GM20431 (cell line): ENCODE measurements at regions not wholly inside any gene's neighbourhood (a gene's known extent, or its start where the extent isn't known, plus 50 kb on each side); places are given as distances from the start of the nearest gene placed in this dataset.
"Not testable (repeated sequence)": the region's sequence is repeated elsewhere in the genome, so short reads cannot be mapped to it uniquely, and the experiment has no call there.

ENCODE experiments used
- in situ Hi-C: fragments of 300-500 bp; cut with MseI, MboI; formaldehyde crosslinking; loops from one replicate; pipeline ENCODE4 v1.15.0; 2020; ENCODE audit warnings: low sequenced_read_pairs; ENCODE audit not compliant: unreplicated experiment

DNA sequence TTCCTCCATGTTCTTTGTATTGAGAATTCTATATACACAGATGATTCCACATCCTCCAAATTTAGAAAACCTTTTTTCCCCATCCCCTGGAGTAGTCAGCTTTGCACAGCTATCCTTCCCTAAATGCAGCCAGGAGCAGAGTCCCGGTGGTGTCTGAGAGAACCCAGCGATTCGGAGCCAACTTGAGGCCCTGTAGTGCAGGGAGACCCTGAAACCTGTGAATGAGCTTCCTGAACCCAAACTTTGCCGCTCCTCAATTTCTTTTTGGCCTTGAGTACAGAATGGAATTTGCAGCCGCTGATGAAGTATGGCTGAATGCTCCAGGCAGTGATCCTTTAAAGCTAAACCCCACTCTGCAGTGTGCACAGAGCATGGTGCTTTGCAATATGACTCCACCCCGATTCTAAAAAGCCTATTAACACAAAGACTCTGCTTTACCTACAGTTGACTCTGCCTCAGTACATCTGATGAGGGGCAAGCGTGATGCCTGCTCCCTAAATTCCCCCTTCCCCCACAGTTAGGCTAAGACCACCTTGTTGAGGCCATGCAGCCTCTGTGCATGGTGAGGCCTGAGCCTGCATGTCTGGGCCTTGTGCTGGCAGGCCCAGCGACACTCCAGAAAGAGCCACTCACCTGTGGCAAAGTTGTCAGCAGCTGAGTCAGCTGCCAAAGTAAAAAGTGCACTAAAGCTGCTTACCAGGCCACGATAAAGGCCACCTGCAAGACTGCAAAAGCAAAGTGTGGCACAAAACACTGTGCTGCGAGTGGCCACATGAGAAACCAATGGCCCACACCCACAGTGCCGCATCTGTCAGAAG, 82.1 kb downstream of the PLEKHG1 start:
- in situ Hi-C loops: no loop called here

DNA sequence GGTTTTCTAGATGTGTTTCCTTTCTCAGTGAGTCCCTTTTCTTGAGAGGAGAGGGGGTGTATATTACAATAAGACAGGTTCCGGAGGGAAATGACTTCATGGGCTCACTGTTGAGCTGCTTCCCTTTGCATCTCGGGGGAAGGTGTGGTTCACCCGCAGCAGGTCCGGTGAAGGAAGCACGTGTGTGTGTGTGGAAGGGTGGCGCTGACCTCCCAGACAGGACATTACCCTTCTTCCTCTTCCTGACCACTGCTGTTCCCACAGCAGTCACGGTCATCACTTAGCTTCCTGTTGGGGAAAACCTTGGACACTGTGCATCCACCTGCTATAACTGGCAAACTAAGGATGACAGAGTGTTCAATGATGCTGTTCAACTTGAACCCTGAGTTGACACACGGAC, 83.6 kb downstream of the PLEKHG1 start:
- in situ Hi-C loops: no loop called here

DNA sequence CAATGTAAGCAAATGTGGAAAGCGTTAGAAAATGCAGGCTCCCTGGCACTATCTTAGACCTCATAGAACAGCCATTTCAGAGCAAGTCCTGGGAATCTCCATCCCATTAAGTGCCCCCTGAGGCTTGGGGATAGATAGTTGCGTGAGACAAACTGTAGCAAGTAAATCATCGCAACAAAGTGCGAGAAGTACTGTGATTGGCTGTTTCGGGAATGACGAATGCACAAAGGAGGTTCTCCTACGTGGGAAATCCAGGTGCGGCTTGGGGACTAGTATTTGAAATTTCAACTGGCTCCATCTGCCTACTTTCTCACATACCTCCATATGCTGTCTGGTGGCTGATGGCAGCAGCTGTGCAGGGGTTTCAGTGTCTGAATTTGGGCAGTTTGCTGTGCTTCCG, 84.5 kb downstream of the PLEKHG1 start:
- in situ Hi-C loops: no loop called here

DNA sequence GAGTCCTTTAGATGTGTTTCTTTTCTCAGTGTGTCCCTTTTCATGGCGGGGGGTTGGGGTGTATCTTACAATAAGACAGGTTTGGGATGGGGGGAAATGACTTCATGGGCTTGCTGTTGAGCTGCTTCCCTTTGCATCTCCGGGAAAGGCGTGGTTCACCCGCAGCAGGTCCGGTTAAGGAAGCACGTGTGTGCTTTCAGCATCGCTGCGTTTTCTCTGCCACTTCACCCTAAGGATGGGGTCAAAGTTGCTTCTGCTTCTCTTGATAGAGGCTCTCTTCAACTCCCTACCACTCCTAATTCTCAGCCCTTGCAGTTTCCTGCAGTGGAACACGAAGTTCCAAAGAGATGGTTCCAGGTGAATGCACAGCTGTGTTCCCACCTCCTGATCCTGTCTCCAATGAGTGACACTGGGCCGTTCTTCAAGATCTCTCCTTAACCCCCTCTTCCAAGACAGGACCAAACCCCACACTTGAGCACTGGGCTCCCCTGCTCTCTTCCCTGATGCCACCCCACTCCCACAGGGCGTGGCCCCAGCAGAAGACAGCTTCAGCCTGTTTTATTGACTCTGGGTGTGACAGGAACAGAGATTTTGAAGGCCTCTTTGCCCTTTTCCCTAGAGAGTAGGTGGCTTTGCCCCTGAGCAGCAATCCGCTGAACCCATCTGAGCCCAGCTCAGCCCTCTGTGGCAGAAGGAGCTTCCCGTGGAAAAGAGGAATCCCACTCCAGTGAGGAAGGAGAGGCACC, 85.2 kb downstream of the PLEKHG1 start:
- in situ Hi-C loops: no loop called here

DNA sequence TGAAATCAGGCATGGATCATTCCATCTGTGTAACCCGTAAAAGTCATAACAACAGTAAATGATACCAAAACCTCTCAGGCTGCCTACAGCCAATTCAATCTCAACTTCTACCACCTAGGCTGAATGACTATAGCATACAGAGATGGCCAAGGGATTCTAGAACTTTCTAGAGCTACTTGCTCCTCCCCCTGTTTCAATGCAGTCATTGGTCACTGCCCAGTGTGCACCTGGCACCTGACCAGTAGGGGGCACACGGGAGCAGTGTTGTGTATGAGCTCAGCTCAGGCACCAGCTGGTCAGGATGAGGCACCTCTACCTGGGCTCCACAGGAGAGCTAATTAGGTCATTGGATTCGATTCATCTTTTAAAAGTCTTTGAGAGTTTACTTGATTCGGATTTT, 86.2 kb downstream of the PLEKHG1 start:
- in situ Hi-C loops: no loop called here

DNA sequence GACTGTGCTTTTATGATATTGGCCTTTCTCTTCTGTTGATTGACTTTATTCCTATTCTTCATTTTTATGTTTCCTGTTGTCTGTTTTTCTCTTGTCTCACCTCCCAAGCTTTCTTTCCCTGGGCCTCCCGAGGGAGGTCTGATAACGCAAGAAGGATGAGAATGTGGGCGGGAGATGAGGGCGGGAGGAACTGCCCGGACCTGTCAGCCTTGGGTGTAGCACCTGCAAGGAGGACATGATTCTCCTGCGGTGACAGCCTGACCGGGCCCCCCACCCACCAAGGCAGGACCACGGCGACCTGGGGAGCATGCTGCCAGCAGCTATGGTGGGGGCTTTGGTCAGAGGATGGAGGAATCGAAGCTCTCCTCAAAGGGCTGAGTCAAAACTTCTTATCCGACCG, 86.9 kb downstream of the PLEKHG1 start:
- in situ Hi-C loops: no loop called here

DNA sequence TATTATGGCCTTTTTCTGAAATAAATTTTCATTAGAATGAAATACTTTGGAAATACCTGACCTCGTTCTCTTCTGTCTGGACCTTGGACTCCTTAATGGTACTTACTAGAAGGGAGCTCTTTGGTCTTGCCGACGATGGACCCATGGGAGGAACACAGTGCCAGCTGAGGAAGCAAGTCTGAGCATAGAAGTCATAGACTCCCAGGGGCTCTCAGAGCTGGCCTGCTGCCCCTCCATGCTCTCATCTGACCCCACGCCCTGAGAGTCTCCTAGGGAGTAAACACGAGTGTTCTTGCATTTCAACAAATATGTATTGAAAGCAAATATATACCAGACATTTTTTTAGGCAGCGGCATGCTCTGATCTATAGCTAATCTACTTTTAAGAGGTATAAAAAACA, 87.8 kb downstream of the PLEKHG1 start:
- in situ Hi-C loops: no loop called here

DNA sequence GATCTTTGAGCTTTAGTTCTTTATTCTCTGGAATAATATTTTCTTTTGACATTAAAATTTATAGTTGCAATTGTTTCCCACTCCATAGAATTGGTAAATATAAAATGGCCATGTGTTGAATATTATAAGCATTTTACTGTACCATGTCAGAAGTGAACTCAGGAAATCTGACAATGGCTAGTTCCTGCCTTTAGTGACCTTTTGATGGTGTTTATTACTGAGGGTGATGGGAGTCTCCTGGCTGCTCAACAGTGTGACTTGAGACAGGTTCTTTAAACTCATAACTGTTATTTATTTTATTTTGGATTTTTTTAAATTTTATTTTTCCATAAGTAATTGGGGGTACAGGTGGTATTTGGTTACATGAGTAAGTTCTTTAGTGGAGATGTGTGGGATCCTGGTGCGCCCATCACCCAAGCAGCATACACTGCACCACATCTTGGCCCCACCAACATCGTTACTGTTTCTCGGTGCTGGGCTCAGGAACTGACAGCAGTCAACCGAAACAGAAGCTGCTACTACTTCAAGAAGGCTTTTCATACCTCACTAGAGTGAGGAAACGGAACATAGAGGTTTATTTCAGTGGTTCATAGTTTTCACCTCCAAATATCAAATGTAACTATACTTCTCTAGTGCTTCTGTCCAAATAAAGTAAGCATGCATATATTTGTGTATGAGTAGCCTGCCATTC, 90.4 kb downstream of the PLEKHG1 start:
- in situ Hi-C loops: no loop called here

DNA sequence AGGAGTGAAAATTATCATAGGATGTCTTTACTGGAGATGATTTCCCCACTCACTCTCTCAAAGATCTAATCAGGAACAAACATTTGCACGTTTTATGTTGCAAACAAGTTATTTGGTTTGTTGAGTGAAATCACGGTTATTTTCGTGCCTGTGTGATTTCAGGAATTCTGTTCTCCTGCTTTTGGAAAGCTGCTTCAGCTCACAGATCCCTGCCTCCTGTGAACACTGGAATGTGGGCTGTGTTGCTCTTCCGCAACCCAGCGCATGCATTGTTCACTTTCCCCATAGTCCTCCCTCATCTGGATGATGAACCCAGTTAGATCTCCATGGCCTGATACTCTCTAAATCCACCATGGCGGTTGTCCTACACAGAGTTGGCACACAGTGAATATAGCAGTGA, 91.0 kb downstream of the PLEKHG1 start:
- in situ Hi-C loops: no loop called here

DNA sequence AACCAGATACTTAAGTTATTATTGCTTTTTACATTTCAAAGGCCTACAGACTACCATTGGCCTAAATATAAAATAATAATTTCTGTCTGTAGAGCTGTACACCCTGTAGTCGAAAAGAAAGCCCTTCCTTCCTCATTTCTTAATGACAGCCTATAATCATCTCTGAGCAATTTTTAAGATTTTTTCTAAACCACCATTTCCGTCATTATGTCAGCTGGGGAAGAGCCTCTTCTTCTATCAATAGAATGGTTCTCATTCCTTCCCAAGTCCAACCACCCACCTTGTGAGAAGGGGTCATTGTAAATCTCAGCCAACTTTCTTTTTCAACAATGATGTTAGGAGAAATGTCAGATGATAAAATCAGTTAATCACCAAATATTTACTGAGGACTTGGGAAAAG, 91.8 kb downstream of the PLEKHG1 start:
- in situ Hi-C loops: no loop called here

DNA sequence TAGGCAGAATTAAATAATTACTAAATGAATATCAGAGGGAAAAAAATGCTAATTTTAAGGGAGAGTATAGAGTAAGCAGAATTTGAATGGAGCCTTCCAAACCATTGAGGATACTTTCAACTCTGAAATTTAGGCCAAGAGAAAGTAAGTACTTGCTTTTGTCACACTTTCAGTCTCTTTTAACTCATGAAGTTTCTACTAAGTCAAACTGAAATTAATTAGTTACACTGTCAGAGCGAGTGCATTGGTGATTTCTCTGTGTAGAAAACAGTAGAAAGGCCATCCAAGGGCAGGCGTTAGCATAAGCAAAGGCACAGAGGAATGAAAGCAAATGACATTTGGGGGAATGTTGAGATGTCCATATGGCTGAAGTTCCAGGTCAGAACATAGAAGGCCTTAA, 92.9 kb downstream of the PLEKHG1 start:
- in situ Hi-C loops: no loop called here

DNA sequence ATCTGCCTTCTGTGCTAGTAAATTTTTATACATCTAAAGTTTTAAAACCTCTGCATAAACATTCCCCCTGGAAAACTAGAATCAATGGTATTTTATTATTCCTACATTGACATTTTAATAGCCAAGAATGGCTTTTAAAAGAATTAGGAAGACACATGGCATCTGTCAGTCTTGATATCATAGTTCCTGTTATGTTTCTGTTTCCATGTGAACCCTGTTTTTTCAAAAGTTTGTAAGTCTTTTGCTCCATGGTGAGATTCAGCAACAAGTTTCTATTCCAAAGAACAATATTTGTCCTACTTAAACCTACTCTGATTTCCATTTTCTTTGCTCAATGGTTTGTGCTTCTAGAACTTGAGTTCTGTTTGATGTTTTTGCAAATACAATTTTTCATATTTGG, 95.2 kb downstream of the PLEKHG1 start:
- in situ Hi-C loops: no loop called here

DNA sequence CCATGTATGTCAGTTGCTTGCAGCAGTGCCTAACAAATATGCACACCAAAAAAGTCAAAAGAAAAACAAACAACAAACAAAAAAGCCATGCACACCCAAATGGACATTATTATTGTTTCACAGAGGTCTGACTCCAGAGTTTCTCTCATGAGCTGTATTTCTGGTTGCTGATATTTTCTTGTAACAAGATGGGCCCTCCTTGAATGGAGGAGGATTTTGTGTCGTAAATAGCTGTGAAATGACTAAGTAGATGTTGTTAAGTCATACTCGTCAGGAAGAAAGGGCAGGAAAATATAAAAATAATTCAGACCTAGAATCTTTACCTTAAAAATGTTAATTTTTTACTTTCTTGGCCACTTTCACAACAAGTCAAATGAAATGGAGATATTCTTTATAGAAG, 96.0 kb downstream of the PLEKHG1 start:
- in situ Hi-C loops: no loop called here

DNA sequence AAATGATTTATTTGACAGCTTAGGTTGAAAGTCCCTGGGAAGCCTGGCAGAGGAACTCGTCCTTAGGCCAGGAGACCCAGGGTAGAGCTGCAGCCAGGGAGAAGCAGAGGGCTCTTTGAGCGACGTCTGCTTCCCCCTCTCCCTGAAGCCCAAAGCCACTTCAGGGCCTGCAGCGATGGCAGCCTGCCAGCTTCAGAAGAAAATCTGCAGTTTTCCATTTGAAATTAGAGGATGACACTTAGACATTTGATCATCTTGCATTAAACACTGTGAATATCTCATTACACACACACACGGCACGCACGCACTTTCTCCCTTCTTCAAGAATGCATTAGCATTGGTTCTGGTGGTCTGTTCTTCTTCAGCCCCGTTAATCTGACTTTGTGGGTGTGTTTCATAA, 96.5 kb downstream of the PLEKHG1 start:
- in situ Hi-C loops: no loop called here

DNA sequence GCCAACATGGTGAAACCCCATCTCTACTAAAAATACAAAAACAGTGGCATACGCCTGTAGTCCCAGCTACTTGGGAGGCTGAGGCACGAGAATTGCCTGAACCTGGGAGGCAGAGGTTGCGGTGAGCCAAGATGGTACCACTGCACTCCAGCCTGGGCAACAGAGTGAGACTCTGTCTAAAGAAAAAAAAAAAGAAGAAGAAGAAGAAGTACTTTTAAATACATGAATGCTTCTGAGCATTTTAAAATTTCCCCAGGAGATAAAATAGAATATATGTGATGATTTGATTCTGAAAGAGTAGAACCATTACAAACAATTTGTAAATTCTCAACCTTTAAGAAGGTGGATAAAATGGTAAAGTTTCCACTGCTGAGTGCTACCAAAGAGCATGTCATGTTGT, 97.2 kb downstream of the PLEKHG1 start:
- in situ Hi-C loops: not testable (repeated sequence)

DNA sequence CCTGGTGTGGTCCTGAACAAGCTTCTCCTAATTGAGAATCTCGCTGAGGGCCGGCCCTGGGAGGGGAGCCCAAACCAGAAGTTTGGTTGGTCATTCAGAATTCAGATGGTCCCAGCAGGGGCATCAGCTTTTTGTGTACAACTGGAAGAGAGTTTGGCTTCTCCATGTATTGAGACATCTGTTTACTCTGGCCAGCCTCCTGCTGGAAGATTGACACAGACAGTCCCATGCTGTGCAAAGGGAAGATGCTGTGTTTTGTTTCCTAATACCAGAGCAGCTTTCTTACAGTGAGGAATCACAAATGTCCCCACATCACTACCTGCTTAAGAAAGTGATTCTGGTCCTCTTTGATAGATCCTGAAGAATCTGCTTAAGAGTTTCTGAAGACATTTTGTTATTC, 97.8 kb downstream of the PLEKHG1 start:
- in situ Hi-C loops: no loop called here

DNA sequence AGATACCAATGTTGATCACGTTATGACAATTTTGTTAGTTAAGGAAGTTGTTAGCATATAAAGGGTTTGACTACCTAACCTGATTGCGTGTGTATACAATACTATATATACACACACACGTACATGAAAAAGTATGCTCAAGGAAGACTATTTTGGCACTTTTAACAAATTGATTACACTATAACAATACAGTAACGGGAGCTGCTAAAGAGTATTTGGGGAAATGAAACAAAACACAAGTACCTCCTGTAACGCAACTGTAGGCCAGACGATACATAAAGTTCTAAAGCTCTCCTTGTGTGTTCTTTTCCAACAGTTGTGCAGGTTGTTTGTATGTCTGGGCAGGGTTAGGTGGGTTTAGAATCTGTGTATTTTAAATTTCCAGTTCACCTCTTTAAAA, 98.7 kb downstream of the PLEKHG1 start:
- in situ Hi-C loops: no loop called here

DNA sequence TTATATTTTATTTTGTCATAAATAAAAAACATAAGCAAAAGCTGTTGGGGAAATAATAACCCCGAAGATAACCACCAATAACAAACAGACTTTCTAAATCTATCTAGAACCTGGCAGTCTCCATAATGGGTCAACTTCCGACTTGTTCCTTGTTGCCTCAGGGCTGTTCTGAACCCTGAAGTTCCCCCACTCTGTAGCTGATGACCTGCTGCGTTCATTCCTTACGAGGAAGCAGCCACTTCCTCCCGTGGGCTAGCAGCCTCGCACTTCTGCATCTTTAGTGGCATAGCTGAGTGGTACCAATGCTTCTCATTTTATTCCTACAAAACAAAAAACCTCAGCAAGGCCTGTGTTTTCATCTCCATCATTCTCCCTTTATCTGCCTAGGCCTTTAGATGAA, 103.0 kb downstream of the PLEKHG1 start:
- in situ Hi-C loops: no loop called here

DNA sequence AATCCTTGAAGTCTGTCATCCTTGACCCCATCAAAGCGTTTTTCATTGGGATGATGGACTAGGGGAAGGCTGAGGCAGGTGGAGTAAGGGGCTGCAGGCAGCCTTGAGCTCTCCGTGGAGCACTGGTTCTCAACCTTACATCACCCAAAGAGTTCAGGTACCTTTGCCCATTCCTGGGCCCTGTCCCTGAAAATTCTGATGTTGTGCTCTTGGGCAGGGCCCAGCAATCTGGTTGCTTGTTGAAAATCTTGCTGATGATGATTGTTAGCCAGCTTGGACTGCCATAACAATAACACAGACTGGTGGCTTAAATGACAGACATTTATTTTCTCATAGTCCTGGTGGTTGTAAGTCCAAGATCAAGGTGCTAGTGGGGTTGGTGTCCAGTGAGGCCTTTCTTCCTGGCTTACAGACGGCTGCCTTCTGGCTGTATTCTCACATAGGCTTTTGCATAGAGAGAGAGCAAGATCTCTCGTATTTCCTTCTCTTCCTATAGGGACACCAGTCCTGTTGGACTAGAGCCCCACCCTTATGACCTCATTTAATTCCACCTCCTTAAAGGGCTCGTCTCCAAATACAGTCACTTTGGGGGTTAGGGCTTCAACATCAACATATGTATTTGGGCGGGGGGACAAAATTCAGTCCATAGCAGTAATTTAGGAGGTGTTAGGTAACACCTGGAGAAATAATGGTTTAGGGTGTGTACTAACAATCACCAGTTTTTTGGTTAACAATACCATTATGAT, 104.9 kb downstream of the PLEKHG1 start:
- in situ Hi-C loops: no loop called here

DNA sequence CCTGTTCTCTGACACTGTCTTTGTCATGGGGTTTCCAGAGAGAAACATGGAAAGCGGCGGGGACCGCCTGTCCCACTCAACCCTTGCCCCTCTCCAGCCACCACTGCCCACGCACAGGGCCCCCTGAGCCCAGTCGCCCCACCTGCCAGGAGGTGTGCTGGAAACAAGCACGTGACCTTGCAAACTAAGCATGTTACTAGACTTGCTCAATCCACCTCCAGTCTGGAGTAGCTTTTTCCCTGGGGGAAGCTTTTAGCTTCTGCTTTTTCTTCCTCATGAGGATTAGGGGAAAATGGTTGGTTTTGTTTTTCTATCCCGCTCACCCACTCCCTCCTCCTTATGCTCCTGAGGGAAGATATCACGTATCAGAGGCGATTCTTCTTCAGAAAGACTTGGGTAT, 105.7 kb downstream of the PLEKHG1 start:
- in situ Hi-C loops: no loop called here
